HepG2 (cell line): ENCODE measurements at regions not wholly inside any gene's neighbourhood (a gene's known extent, or its start where the extent isn't known, plus 50 kb on each side); places are given as distances from the start of the nearest gene placed in this dataset.
"Not testable (repeated sequence)": the region's sequence is repeated elsewhere in the genome, so short reads cannot be mapped to it uniquely, and the experiment has no call there.

Experiments used
- ATAC-seq: fragments of 200-7000 bp; cut with Tn5 transposase; 3 replicates; pipeline ENCODE4 v1.9.1; 2020; ENCODE audit warnings: mild to moderate bottlenecking, moderate library complexity
- BruUV-seq: library from RNA; stranded (reverse); fragments of 400-500 nt; replicated peaks from 2 replicates; lab custom pipeline; 2021; lab: Mats Ljungman, UMichigan
- CTCF ChIA-PET: fragments of 300-600 bp; formaldehyde crosslinking; extraction: SDS; loops from one replicate; lab custom pipeline; 2021; ENCODE audit warnings: low total read pairs, inconsistent platforms, low intra/inter-chr PET ratio; lab: Yijun Ruan, JAX
- POLR2A ChIA-PET: fragments of 350-600 bp; sonication (Branson Sonifier 250); formaldehyde crosslinking; loops from one replicate; lab custom pipeline; 2020; ENCODE audit warnings: antibody characterized with exemption, inconsistent platforms; lab: Yijun Ruan, JAX
- DNase-seq: peaks from one replicate; pipeline ENCODE4 v3.0.0-alpha.2; 2015; ENCODE audit warnings: low spot score
- FAIRE-seq: peaks from 3 replicates; lab custom pipeline; 2011; peaks lifted over from hg19 to GRCh38; lab: Jason Lieb, UNC
- H2AFZ ChIP-seq: one replicate; pipeline ENCODE4 v1.6.1; 2011; ENCODE audit warnings: low read length, inconsistent platforms
- H3K27ac ChIP-seq: fragments of 300-600 bp; 3 replicates; pipeline ENCODE4 v1.8.0; 2011; ENCODE audit warnings: mixed run types, mild to moderate bottlenecking, mixed read lengths, low read length, inconsistent platforms; ENCODE audit not compliant: insufficient read depth; ENCODE audit errors: extremely low read length
- H3K27me3 ChIP-seq, 2 experiments: fragments of 200-600 bp in 1 of 2; 2 replicates in 1 of 2; 3 replicates in 1 of 2; pipeline versions ENCODE4 v1.6.0 to v1.8.0; 2011; ENCODE audit warnings: low read length in 2 of 2, mild to moderate bottlenecking in 2 of 2, moderate library complexity in 2 of 2, inconsistent platforms in 1 of 2; ENCODE audit not compliant: insufficient read depth in 2 of 2, control insufficient read depth in 1 of 2
- H3K36me3 ChIP-seq, 2 experiments: fragments of 200-600 bp in 1 of 2; replicated peaks in 1 of 2; 2 replicates in 1 of 2; 3 replicates in 1 of 2; pipeline versions ENCODE4 v1.5.1 to v1.8.0; 2011; ENCODE audit warnings: low read length in 2 of 2, inconsistent platforms in 1 of 2; ENCODE audit not compliant: insufficient read depth in 2 of 2, control insufficient read depth in 1 of 2
- H3K4me1 ChIP-seq: 2 replicates; pipeline ENCODE4 v1.5.1; 2012; ENCODE audit warnings: low read length, inconsistent platforms; ENCODE audit not compliant: insufficient read depth
- H3K4me2 ChIP-seq: 2 replicates; pipeline ENCODE4 v1.6.0; 2011; ENCODE audit warnings: low read depth, low read length, inconsistent platforms
- H3K4me3 ChIP-seq, 3 experiments: fragments of 200-600 bp in 1 of 3; sonication (generic), shearing (Covaris generic) in 1 of 3; replicated peaks in 1 of 3; 2 replicates each; pipeline ENCODE4 v1.5.1; 2011 to 2016; ENCODE audit warnings: low read length in 3 of 3, inconsistent platforms in 2 of 3, low read depth in 2 of 3, mild to moderate bottlenecking in 2 of 3, control low read depth in 1 of 3, mixed read lengths in 1 of 3; ENCODE audit not compliant: insufficient read depth in 1 of 3
- H3K79me2 ChIP-seq: one replicate; pipeline ENCODE4 v1.6.1; 2011; ENCODE audit warnings: low read length, inconsistent platforms; ENCODE audit not compliant: insufficient read depth
- H3K9ac ChIP-seq: 2 replicates; pipeline ENCODE4 v1.6.0; 2011; ENCODE audit warnings: mild to moderate bottlenecking, low read depth, low read length, inconsistent platforms; ENCODE audit not compliant: insufficient read depth
- H3K9me3 ChIP-seq: 2 replicates; pipeline ENCODE4 v1.5.1; 2012; ENCODE audit warnings: mild to moderate bottlenecking, low read length
- H4K20me1 ChIP-seq: 2 replicates; pipeline ENCODE4 v1.6.0; 2011; ENCODE audit warnings: inconsistent platforms, mild to moderate bottlenecking, low read length, moderate library complexity; ENCODE audit not compliant: insufficient read depth
- WGBS: methylation state at CpG from one replicate; pipeline ENCODE4 v1.1.6; 2017; ENCODE audit warnings: low lambda C conversion rate; 5-methylcytosine and 5-hydroxymethylcytosine counted together
- in situ Hi-C: cut with HindIII; loops from 2 replicates; pipeline ENCODE4 v1.10.0; 2017; ENCODE audit warnings: low pct_unique_long_range_greater_than_20kb; ENCODE audit not compliant: extremely low pct_ligation_motif_present
- intact Hi-C: fragments of 100-400 bp; cut with micrococcal nuclease; formaldehyde crosslinking; loops from one replicate; pipeline ENCODE4 v1.10.0; 2022; ENCODE audit not compliant: unreplicated experiment

- in situ Hi-C loops, H3K27ac ChIP-seq, H3K4me3 ChIP-seq, H2AFZ ChIP-seq, ATAC-seq, H3K36me3 ChIP-seq, H3K9ac ChIP-seq, H3K4me2 ChIP-seq, FAIRE-seq, H3K79me2 ChIP-seq, intact Hi-C loops, H3K9me3 ChIP-seq, BruUV-seq, H4K20me1 ChIP-seq, CTCF ChIA-PET, H3K27me3 ChIP-seq, H3K4me1 ChIP-seq, DNase-seq, POLR2A ChIA-PET: not testable (repeated sequence)
- WGBS: no CpG with 5 or more reads among the region's 6 CpGs
Measured at GRCh38 chrY:6395042-6395441, 149.0 kb downstream of the TSPY2 start.

- H3K79me2 ChIP-seq, in situ Hi-C loops, ATAC-seq, CTCF ChIA-PET, H3K27ac ChIP-seq, H4K20me1 ChIP-seq, POLR2A ChIA-PET, H3K4me3 ChIP-seq, FAIRE-seq, H3K27me3 ChIP-seq, H2AFZ ChIP-seq, H3K9me3 ChIP-seq, intact Hi-C loops, H3K36me3 ChIP-seq, H3K4me2 ChIP-seq, H3K4me1 ChIP-seq, DNase-seq, H3K9ac ChIP-seq, BruUV-seq: not testable (repeated sequence)
- WGBS: no CpG with 5 or more reads among the region's 2 CpGs
Measured at GRCh38 chrY:6401871-6402270, 155.8 kb downstream of the TSPY2 start.

- FAIRE-seq, H3K9ac ChIP-seq, H3K4me3 ChIP-seq, H2AFZ ChIP-seq, H4K20me1 ChIP-seq, CTCF ChIA-PET, H3K27ac ChIP-seq, BruUV-seq, DNase-seq, intact Hi-C loops, H3K4me2 ChIP-seq, in situ Hi-C loops, H3K27me3 ChIP-seq, H3K9me3 ChIP-seq, H3K36me3 ChIP-seq, H3K4me1 ChIP-seq, POLR2A ChIA-PET, H3K79me2 ChIP-seq, ATAC-seq: not testable (repeated sequence)
- WGBS: no CpG with 5 or more reads among the region's 2 CpGs
Measured at GRCh38 chrY:6406827-6407226, 160.8 kb downstream of the TSPY2 start.

- no CpG with 5 or more reads among the region's 3 CpGs for whole genome bisulfite sequencing
- CTCF ChIA-PET, H3K9me3 ChIP-seq, H4K20me1 ChIP-seq, POLR2A ChIA-PET, H3K27me3 ChIP-seq, H3K9ac ChIP-seq, H3K4me1 ChIP-seq, H3K36me3 ChIP-seq, H2AFZ ChIP-seq, H3K27ac ChIP-seq, BruUV-seq, in situ Hi-C loops, ATAC-seq, FAIRE-seq, DNase-seq, intact Hi-C loops, H3K4me2 ChIP-seq, H3K79me2 ChIP-seq, H3K4me3 ChIP-seq: not testable (repeated sequence)
Measured at GRCh38 chrY:6419171-6419570, 173.1 kb downstream of the TSPY2 start.
